Gastroesophageal sphincter (tissue), 3 donors: ENCODE measurements at regions not wholly inside any gene's neighbourhood (a gene's known extent, or its start where the extent isn't known, plus 50 kb on each side); places are given as distances from the start of the nearest gene placed in this dataset.

Experiments
- POLR2AphosphoS5 ChIP-seq: sonication (generic); formaldehyde crosslinking; IDR thresholded peaks from one replicate; pipeline ENCODE4 v1.6.1; 2017; ENCODE audit warnings: antibody characterized with exemption
- TF ChIP-seq, protein P1 (sequence below), 4 experiments: fragments of 200-600 bp in 2 of 4; fragments of 450-650 bp in 2 of 4; sonication (generic) in 1 of 4; IDR thresholded peaks; one replicate each; pipeline ENCODE4 v1.5.1; 2017 to 2019; ENCODE audit warnings: antibody characterized with exemption in 4 of 4, mild to moderate bottlenecking in 2 of 4, moderate library complexity in 2 of 4

- TF ChIP-seq, protein P1, sequence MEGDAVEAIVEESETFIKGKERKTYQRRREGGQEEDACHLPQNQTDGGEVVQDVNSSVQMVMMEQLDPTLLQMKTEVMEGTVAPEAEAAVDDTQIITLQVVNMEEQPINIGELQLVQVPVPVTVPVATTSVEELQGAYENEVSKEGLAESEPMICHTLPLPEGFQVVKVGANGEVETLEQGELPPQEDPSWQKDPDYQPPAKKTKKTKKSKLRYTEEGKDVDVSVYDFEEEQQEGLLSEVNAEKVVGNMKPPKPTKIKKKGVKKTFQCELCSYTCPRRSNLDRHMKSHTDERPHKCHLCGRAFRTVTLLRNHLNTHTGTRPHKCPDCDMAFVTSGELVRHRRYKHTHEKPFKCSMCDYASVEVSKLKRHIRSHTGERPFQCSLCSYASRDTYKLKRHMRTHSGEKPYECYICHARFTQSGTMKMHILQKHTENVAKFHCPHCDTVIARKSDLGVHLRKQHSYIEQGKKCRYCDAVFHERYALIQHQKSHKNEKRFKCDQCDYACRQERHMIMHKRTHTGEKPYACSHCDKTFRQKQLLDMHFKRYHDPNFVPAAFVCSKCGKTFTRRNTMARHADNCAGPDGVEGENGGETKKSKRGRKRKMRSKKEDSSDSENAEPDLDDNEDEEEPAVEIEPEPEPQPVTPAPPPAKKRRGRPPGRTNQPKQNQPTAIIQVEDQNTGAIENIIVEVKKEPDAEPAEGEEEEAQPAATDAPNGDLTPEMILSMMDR (IDR thresholded peaks at IDR 0.05): no peak
- no peak for TF ChIP-seq POLR2AphosphoS5
Measured at GRCh38 chr6:134506162-134506561, 188.2 kb upstream of the SGK1 start.
